WTC11 (cell line): ENCODE measurements at regions not wholly inside any gene's neighbourhood (a gene's known extent, or its start where the extent isn't known, plus 50 kb on each side); places are given as distances from the start of the nearest gene placed in this dataset.

Experiments used
- ATAC-seq: fragments of 200-7000 bp; cut with Tn5 transposase; 2 replicates; pipeline ENCODE4 v1.10.0; 2021; ENCODE audit warnings: mild to moderate bottlenecking, moderate library complexity
- CTCF ChIA-PET: fragments of 300-600 bp; sonication (Branson Sonifier 250); formaldehyde crosslinking; loops from one replicate; lab custom pipeline; 2021; ENCODE audit warnings: antibody characterized with exemption; lab: Charles Lee
- POLR2A ChIA-PET: fragments of 350-600 bp; sonication (Branson Sonifier 250); formaldehyde crosslinking; loops from one replicate; lab custom pipeline; 2021; ENCODE audit warnings: antibody characterized with exemption; lab: Charles Lee
- DNase-seq: peaks from one replicate; pipeline ENCODE4 v3.0.0; 2021; ENCODE audit warnings: low spot score
- H3K27ac Mint-ChIP-seq: 2 replicates; pipeline ENCODE4 v1.8.0; 2021; ENCODE audit warnings: mixed read lengths
- H3K27me3 Mint-ChIP-seq: 2 replicates; pipeline ENCODE4 v1.8.0; 2021; ENCODE audit warnings: low read depth, mild to moderate bottlenecking, moderate library complexity, mixed read lengths
- H3K36me3 Mint-ChIP-seq: 2 replicates; pipeline ENCODE4 v1.8.0; 2021; ENCODE audit warnings: mixed read lengths
- H3K4me1 Mint-ChIP-seq: 2 replicates; pipeline ENCODE4 v1.8.0; 2022; ENCODE audit warnings: mixed read lengths
- H3K4me3 Mint-ChIP-seq: 2 replicates; pipeline ENCODE4 v1.8.0; 2021; ENCODE audit warnings: mild to moderate bottlenecking, moderate library complexity, mixed read lengths
- H3K9me3 Mint-ChIP-seq: 2 replicates; pipeline ENCODE4 v1.8.0; 2021; ENCODE audit warnings: mixed read lengths
- ATF1 ChIP-seq: sonication (generic); formaldehyde crosslinking; IDR thresholded peaks from 2 replicates; pipeline ENCODE4 v1.8.1; 2023; ENCODE audit warnings: mild to moderate bottlenecking, moderate library complexity, missing genetic modification reagents
- CREB1 ChIP-seq: sonication (generic); formaldehyde crosslinking; IDR thresholded peaks from 2 replicates; pipeline ENCODE4 v1.8.0; 2023; ENCODE audit warnings: mild to moderate bottlenecking, missing genetic modification reagents
- ELF4 ChIP-seq: sonication (generic); formaldehyde crosslinking; IDR thresholded peaks from 2 replicates; pipeline ENCODE4 v1.8.1; 2022; ENCODE audit warnings: low read depth, mild to moderate bottlenecking, moderate library complexity, missing genetic modification reagents
- JUN ChIP-seq: sonication (generic); formaldehyde crosslinking; IDR thresholded peaks from 2 replicates; pipeline ENCODE4 v1.8.0; 2023; ENCODE audit warnings: mild to moderate bottlenecking, missing genetic modification reagents
- MYBL2 ChIP-seq: sonication (generic); formaldehyde crosslinking; IDR thresholded peaks from 2 replicates; pipeline ENCODE4 v1.8.1; 2023; ENCODE audit warnings: mild to moderate bottlenecking, moderate library complexity, missing genetic modification reagents
- NR1H2 ChIP-seq: sonication (generic); formaldehyde crosslinking; IDR thresholded peaks from 2 replicates; pipeline ENCODE4 v1.9.0; 2021; ENCODE audit warnings: mild to moderate bottlenecking, moderate library complexity, missing genetic modification reagents
- NR3C1 ChIP-seq: sonication (generic); formaldehyde crosslinking; conservative IDR thresholded peaks from 2 replicates; pipeline ENCODE4 v1.8.1; 2023; ENCODE audit warnings: low read depth, mild to moderate bottlenecking, missing genetic modification reagents
- PRRX2 ChIP-seq: fragments of 250-450 bp; sonication (Bioruptor Pico); IDR thresholded peaks from 2 replicates; pipeline ENCODE4 v1.8.0; 2021; ENCODE audit warnings: mild to moderate bottlenecking
- RELA ChIP-seq: sonication (generic); formaldehyde crosslinking; IDR thresholded peaks from 2 replicates; pipeline ENCODE4 v1.8.1; 2022; ENCODE audit warnings: missing genetic modification reagents, mild to moderate bottlenecking, borderline replicate concordance
- SMAD3 ChIP-seq: sonication (generic); formaldehyde crosslinking; IDR thresholded peaks from 2 replicates; pipeline ENCODE4 v1.8.0; 2022; ENCODE audit warnings: missing genetic modification reagents, mild to moderate bottlenecking, borderline replicate concordance
- ZNF232 ChIP-seq: sonication (generic); formaldehyde crosslinking; IDR thresholded peaks from 2 replicates; pipeline ENCODE4 v1.8.0; 2022; ENCODE audit warnings: mild to moderate bottlenecking, missing genetic modification reagents
- TF ChIP-seq, protein P1 (sequence below): sonication (generic); formaldehyde crosslinking; IDR thresholded peaks from 2 replicates; pipeline ENCODE4 v1.8.1; 2023; ENCODE audit warnings: mild to moderate bottlenecking, missing genetic modification reagents, borderline replicate concordance
- TF ChIP-seq, protein P2 (sequence below): sonication (generic); formaldehyde crosslinking; IDR thresholded peaks from 2 replicates; pipeline ENCODE4 v1.8.0; 2023; ENCODE audit warnings: mild to moderate bottlenecking, missing genetic modification reagents
- TF ChIP-seq, protein P3 (sequence below): fragments of 250-450 bp; sonication (Bioruptor Pico); IDR thresholded peaks from 2 replicates; pipeline ENCODE4 v2.1.2; 2022; ENCODE audit warnings: mild to moderate bottlenecking, moderate library complexity
- TF ChIP-seq, protein P4 (sequence below): sonication (generic); formaldehyde crosslinking; IDR thresholded peaks from 2 replicates; pipeline ENCODE4 v1.8.1; 2023; ENCODE audit warnings: mild to moderate bottlenecking, missing genetic modification reagents
- TF ChIP-seq, protein P5 (sequence below): sonication (generic); formaldehyde crosslinking; IDR thresholded peaks from 2 replicates; pipeline ENCODE4 v1.8.1; 2022; ENCODE audit warnings: mild to moderate bottlenecking, moderate library complexity, missing genetic modification reagents
- TF ChIP-seq, protein P6 (sequence below): sonication (generic); formaldehyde crosslinking; IDR thresholded peaks from 2 replicates; pipeline ENCODE4 v1.8.1; 2023; ENCODE audit warnings: mild to moderate bottlenecking, moderate library complexity, missing genetic modification reagents
- TF ChIP-seq, protein P7 (sequence below): fragments of 200-600 bp; IDR thresholded peaks from 2 replicates; pipeline ENCODE4 v1.8.0; 2022; ENCODE audit warnings: antibody characterized with exemption

DNA sequence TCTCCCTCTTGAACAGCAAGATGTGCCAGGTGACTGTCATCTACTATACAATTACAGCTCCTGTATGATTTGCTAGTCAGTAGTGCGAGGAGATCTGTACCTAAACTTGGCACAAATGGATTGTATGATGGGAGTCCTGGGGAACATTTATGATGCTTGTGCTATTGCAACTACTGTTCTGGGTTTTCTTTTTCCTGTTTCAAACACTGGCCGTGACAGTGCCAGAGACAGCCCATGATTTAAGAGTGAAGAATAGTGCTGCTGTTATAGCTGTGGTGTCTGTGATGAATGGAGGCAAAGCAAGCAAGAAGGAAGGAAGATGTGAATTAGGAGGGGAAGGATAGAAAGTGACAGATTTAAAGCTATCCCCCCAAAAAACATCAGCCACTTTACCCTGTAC lies 1868.9 kb downstream of the PCDH7 start (continued):
- TF ChIP-seq, protein P1, sequence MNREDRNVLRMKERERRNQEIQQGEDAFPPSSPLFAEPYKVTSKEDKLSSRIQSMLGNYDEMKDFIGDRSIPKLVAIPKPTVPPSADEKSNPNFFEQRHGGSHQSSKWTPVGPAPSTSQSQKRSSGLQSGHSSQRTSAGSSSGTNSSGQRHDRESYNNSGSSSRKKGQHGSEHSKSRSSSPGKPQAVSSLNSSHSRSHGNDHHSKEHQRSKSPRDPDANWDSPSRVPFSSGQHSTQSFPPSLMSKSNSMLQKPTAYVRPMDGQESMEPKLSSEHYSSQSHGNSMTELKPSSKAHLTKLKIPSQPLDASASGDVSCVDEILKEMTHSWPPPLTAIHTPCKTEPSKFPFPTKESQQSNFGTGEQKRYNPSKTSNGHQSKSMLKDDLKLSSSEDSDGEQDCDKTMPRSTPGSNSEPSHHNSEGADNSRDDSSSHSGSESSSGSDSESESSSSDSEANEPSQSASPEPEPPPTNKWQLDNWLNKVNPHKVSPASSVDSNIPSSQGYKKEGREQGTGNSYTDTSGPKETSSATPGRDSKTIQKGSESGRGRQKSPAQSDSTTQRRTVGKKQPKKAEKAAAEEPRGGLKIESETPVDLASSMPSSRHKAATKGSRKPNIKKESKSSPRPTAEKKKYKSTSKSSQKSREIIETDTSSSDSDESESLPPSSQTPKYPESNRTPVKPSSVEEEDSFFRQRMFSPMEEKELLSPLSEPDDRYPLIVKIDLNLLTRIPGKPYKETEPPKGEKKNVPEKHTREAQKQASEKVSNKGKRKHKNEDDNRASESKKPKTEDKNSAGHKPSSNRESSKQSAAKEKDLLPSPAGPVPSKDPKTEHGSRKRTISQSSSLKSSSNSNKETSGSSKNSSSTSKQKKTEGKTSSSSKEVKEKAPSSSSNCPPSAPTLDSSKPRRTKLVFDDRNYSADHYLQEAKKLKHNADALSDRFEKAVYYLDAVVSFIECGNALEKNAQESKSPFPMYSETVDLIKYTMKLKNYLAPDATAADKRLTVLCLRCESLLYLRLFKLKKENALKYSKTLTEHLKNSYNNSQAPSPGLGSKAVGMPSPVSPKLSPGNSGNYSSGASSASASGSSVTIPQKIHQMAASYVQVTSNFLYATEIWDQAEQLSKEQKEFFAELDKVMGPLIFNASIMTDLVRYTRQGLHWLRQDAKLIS (CRISPR knock-in tag): no peak
- no peak for TF ChIP-seq SMAD3

DNA sequence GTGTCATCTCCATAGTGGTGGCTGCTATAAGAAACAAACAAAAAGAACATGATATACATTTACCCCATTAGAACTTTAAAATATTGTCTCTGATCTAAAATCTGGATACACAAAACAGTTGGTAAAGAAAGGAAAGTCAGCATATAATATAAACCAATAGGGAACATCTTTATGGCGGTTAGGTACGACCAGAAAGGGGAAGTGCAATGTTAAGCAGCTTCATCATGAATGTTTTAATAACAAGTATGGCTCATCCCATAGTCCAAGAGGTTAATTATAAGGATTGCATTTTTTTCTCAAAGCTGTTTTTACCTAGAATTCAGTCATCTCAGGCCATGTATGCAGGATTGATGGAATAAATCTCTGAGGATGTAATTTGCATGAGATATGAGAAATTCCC lies 1869.7 kb downstream of the PCDH7 start:
- peaks cover 13% of the 10 kb centered on the region for H3K9me3 Mint-ChIP-seq
- no peak overlapping the region for H3K27ac Mint-ChIP-seq
- no peaks in the 10 kb centered on the region for H3K27me3 Mint-ChIP-seq
- DNase-seq (no peak), ATAC-seq (no peak)
- peaks cover 14% of the 10 kb centered on the region for H3K4me1 Mint-ChIP-seq
- CTCF ChIA-PET: no interaction called here
- H3K36me3 Mint-ChIP-seq: peaks cover 4% of the 10 kb centered on the region
- H3K4me3 Mint-ChIP-seq: no peak overlapping the region
- TF ChIP-seq NR1H2: no peak
- TF ChIP-seq, protein P2, sequence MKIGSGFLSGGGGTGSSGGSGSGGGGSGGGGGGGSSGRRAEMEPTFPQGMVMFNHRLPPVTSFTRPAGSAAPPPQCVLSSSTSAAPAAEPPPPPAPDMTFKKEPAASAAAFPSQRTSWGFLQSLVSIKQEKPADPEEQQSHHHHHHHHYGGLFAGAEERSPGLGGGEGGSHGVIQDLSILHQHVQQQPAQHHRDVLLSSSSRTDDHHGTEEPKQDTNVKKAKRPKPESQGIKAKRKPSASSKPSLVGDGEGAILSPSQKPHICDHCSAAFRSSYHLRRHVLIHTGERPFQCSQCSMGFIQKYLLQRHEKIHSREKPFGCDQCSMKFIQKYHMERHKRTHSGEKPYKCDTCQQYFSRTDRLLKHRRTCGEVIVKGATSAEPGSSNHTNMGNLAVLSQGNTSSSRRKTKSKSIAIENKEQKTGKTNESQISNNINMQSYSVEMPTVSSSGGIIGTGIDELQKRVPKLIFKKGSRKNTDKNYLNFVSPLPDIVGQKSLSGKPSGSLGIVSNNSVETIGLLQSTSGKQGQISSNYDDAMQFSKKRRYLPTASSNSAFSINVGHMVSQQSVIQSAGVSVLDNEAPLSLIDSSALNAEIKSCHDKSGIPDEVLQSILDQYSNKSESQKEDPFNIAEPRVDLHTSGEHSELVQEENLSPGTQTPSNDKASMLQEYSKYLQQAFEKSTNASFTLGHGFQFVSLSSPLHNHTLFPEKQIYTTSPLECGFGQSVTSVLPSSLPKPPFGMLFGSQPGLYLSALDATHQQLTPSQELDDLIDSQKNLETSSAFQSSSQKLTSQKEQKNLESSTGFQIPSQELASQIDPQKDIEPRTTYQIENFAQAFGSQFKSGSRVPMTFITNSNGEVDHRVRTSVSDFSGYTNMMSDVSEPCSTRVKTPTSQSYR (CRISPR knock-in tag): no peak
- no peak for TF ChIP-seq PRRX2 (CRISPR knock-in tag)
- TF ChIP-seq, protein P3, sequence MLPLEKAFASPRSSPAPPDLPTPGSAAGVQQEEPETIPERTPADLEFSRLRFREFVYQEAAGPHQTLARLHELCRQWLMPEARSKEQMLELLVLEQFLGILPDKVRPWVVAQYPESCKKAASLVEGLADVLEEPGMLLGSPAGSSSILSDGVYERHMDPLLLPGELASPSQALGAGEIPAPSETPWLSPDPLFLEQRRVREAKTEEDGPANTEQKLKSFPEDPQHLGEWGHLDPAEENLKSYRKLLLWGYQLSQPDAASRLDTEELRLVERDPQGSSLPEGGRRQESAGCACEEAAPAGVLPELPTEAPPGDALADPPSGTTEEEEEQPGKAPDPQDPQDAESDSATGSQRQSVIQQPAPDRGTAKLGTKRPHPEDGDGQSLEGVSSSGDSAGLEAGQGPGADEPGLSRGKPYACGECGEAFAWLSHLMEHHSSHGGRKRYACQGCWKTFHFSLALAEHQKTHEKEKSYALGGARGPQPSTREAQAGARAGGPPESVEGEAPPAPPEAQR (CRISPR knock-in tag): no peak
- TF ChIP-seq NR3C1 (CRISPR knock-in tag): no peak
- no peak for TF ChIP-seq CREB1
- TF ChIP-seq, protein P4, sequence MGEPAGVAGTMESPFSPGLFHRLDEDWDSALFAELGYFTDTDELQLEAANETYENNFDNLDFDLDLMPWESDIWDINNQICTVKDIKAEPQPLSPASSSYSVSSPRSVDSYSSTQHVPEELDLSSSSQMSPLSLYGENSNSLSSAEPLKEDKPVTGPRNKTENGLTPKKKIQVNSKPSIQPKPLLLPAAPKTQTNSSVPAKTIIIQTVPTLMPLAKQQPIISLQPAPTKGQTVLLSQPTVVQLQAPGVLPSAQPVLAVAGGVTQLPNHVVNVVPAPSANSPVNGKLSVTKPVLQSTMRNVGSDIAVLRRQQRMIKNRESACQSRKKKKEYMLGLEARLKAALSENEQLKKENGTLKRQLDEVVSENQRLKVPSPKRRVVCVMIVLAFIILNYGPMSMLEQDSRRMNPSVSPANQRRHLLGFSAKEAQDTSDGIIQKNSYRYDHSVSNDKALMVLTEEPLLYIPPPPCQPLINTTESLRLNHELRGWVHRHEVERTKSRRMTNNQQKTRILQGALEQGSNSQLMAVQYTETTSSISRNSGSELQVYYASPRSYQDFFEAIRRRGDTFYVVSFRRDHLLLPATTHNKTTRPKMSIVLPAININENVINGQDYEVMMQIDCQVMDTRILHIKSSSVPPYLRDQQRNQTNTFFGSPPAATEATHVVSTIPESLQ (CRISPR knock-in tag): no peak
- TF ChIP-seq, protein P5, sequence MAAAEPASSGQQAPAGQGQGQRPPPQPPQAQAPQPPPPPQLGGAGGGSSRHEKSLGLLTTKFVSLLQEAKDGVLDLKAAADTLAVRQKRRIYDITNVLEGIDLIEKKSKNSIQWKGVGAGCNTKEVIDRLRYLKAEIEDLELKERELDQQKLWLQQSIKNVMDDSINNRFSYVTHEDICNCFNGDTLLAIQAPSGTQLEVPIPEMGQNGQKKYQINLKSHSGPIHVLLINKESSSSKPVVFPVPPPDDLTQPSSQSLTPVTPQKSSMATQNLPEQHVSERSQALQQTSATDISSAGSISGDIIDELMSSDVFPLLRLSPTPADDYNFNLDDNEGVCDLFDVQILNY (CRISPR knock-in tag): no peak
- TF ChIP-seq, all 79 proteins: peak for 0
- POLR2A ChIA-PET: no interaction called here

DNA sequence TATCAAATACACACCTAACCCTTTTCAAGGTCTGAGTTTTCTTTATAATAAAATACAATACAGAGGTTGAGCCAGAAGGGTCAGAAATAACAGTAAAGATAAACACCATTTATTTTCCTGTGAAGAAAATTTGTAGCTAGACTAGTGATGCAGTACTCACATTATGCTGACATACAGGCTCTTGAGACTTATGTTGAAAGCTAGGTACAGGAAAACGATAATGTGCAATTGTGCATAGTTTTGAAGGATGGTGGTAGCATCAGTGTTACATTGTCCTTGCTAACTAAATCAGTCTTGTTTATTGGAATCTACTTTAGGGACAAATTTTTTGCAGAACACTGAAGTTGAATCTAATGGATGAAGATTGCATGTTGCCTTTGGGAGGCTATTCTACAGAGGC lies 1877.2 kb downstream of the PCDH7 start:
- Mint-ChIP-seq H3K4me3 (no peak overlapping the region), H3K4me1 (peaks cover 6% of the 10 kb centered on the region), H3K27me3 (no peaks in the 10 kb centered on the region), H3K27ac (no peak overlapping the region), H3K9me3 (peaks cover 9% of the 10 kb centered on the region), H3K36me3 (peaks cover 4% of the 10 kb centered on the region)
- POLR2A ChIA-PET: no interaction called here
- ATAC-seq: no peak
- CTCF ChIA-PET: no interaction called here
- TF ChIP-seq, protein P6, sequence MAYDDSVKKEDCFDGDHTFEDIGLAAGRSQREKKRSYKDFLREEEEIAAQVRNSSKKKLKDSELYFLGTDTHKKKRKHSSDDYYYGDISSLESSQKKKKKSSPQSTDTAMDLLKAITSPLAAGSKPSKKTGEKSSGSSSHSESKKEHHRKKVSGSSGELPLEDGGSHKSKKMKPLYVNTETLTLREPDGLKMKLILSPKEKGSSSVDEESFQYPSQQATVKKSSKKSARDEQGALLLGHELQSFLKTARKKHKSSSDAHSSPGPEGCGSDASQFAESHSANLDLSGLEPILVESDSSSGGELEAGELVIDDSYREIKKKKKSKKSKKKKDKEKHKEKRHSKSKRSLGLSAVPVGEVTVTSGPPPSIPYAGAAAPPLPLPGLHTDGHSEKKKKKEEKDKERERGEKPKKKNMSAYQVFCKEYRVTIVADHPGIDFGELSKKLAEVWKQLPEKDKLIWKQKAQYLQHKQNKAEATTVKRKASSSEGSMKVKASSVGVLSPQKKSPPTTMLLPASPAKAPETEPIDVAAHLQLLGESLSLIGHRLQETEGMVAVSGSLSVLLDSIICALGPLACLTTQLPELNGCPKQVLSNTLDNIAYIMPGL: no peak
- TF ChIP-seq ZNF232 (CRISPR knock-in tag): no peak
- no peak for TF ChIP-seq ELF4 (CRISPR knock-in tag)
- TF ChIP-seq RELA: no peak
- TF ChIP-seq JUN (CRISPR knock-in tag): no peak
- TF ChIP-seq, protein P7, sequence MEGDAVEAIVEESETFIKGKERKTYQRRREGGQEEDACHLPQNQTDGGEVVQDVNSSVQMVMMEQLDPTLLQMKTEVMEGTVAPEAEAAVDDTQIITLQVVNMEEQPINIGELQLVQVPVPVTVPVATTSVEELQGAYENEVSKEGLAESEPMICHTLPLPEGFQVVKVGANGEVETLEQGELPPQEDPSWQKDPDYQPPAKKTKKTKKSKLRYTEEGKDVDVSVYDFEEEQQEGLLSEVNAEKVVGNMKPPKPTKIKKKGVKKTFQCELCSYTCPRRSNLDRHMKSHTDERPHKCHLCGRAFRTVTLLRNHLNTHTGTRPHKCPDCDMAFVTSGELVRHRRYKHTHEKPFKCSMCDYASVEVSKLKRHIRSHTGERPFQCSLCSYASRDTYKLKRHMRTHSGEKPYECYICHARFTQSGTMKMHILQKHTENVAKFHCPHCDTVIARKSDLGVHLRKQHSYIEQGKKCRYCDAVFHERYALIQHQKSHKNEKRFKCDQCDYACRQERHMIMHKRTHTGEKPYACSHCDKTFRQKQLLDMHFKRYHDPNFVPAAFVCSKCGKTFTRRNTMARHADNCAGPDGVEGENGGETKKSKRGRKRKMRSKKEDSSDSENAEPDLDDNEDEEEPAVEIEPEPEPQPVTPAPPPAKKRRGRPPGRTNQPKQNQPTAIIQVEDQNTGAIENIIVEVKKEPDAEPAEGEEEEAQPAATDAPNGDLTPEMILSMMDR: no peak
- TF ChIP-seq ATF1 (CRISPR knock-in tag): no peak
- no peak for TF ChIP-seq MYBL2 (CRISPR knock-in tag)
- TF ChIP-seq NR3C1 (CRISPR knock-in tag): no peak
- DNase-seq: no peak
